GM12878 (cell line): ENCODE measurements at regions not wholly inside any gene's neighbourhood (a gene's known extent, or its start where the extent isn't known, plus 50 kb on each side); places are given as distances from the start of the nearest gene placed in this dataset.

ENCODE experiments used
- ATAC-seq: fragments of 200-7000 bp; cut with Tn5 transposase; 3 replicates; pipeline ENCODE4 v1.9.1; 2020; ENCODE audit warnings: mild to moderate bottlenecking, moderate library complexity
- BruUV-seq: library from RNA; stranded (reverse); fragments of 400-500 nt; replicated peaks from 2 replicates; lab custom pipeline; 2021; lab: Mats Ljungman, UMichigan
- CTCF ChIA-PET: fragments of 300-600 bp; sonication (Branson Sonifier 250); formaldehyde crosslinking; extraction: SDS; loops from one replicate; lab custom pipeline; 2021; ENCODE audit warnings: inconsistent platforms; lab: Yijun Ruan, JAX
- POLR2A ChIA-PET: fragments of 350-600 bp; formaldehyde crosslinking; extraction: SDS; loops from one replicate; lab custom pipeline; 2021; ENCODE audit warnings: inconsistent platforms; lab: Charles Lee
- RAD21 ChIA-PET: fragments of 300-600 bp; sonication (Branson Sonifier 250); formaldehyde crosslinking; loops from one replicate; lab custom pipeline; 2023; ENCODE audit warnings: antibody characterized with exemption; ENCODE audit not compliant: unreplicated experiment; lab: Charles Lee
- SMC1A ChIA-PET: fragments of 300-600 bp; sonication (Branson Sonifier 250); formaldehyde crosslinking; loops from one replicate; lab custom pipeline; 2023; ENCODE audit not compliant: unreplicated experiment, uncharacterized antibody; lab: Charles Lee
- DNase-seq: peaks from one replicate; pipeline ENCODE4 v3.0.0-alpha.2; 2011; ENCODE audit warnings: low read depth, low spot score
- FAIRE-seq: peaks from 3 replicates; lab custom pipeline; 2011; peaks lifted over from hg19 to GRCh38; lab: Jason Lieb, UNC
- H2AFZ ChIP-seq: 2 replicates; pipeline ENCODE4 v1.6.0; 2011; ENCODE audit warnings: low read depth, low read length, control low read depth; ENCODE audit not compliant: control insufficient read depth
- H3K27ac ChIP-seq: 2 replicates; pipeline ENCODE4 v1.5.1; 2011; ENCODE audit warnings: control low read depth; ENCODE audit not compliant: control insufficient read depth, insufficient read depth
- H3K27me3 ChIP-seq, 2 experiments: replicated peaks in 1 of 2; 2 replicates each; pipeline versions ENCODE4 v1.6.0 to v1.6.1; 2011; ENCODE audit warnings: low read length in 1 of 2; ENCODE audit not compliant: control insufficient read depth in 2 of 2, insufficient read depth in 2 of 2
- H3K36me3 ChIP-seq, 2 experiments: 2 replicates each; pipeline ENCODE4 v1.5.1; 2011; ENCODE audit warnings: low read length in 1 of 2; ENCODE audit not compliant: control insufficient read depth in 2 of 2, insufficient read depth in 2 of 2
- H3K4me1 ChIP-seq: 2 replicates; pipeline ENCODE4 v1.6.1; 2011; ENCODE audit warnings: mild to moderate bottlenecking, low read length, moderate library complexity, mixed read lengths; ENCODE audit not compliant: control insufficient read depth, insufficient read depth
- H3K4me2 ChIP-seq: 2 replicates; pipeline ENCODE4 v1.6.0; 2011; ENCODE audit warnings: control low read depth; ENCODE audit not compliant: control insufficient read depth, insufficient read depth
- H3K4me3 ChIP-seq: fragments of 200-600 bp; sonication (generic); 2 replicates; pipeline ENCODE4 v1.5.1; 2016
- H3K79me2 ChIP-seq: 2 replicates; pipeline ENCODE4 v1.6.0; 2011; ENCODE audit warnings: low read length; ENCODE audit not compliant: control insufficient read depth, insufficient read depth
- H3K9ac ChIP-seq: 2 replicates; pipeline ENCODE4 v1.8.0; 2011; ENCODE audit warnings: low read length, control low read depth, mixed read lengths; ENCODE audit not compliant: control insufficient read depth, insufficient read depth
- H3K9me3 ChIP-seq: replicated peaks from 3 replicates; pipeline ENCODE4 v1.5.1; 2011; ENCODE audit warnings: mild to moderate bottlenecking, low read length; ENCODE audit not compliant: control insufficient read depth, insufficient read depth
- H4K20me1 ChIP-seq: 2 replicates; pipeline ENCODE4 v1.6.0; 2011; ENCODE audit not compliant: control insufficient read depth, insufficient read depth
- BRCA1 ChIP-seq: IDR thresholded peaks from 2 replicates; pipeline ENCODE4 v1.6.1; 2011; ENCODE audit warnings: low read depth, low read length, improper control_type of control experiment
- EED ChIP-seq: sonication (generic); IDR thresholded peaks from 2 replicates; pipeline ENCODE4 v1.6.1; 2016; ENCODE audit warnings: antibody characterized with exemption, low read depth
- EZH2 ChIP-seq: IDR thresholded peaks from 2 replicates; pipeline ENCODE4 v1.6.1; 2012; ENCODE audit warnings: low read depth, mild to moderate bottlenecking, control low read depth, inconsistent platforms, low read length, borderline replicate concordance; ENCODE audit not compliant: control insufficient read depth
- KAT2A ChIP-seq: conservative IDR thresholded peaks from 2 replicates; pipeline ENCODE4 v1.6.1; 2011; ENCODE audit warnings: low read depth, low read length; ENCODE audit not compliant: control insufficient read depth
- KLF5 ChIP-seq: fragments of 450-650 bp; IDR thresholded peaks from 2 replicates; pipeline ENCODE4 v1.6.1; 2014; ENCODE audit warnings: mild to moderate bottlenecking; ENCODE audit not compliant: partially characterized antibody
- MEF2A ChIP-seq: IDR thresholded peaks from 2 replicates; pipeline ENCODE4 v1.6.1; 2011; ENCODE audit warnings: low read depth, mild to moderate bottlenecking, low read length, moderate library complexity; ENCODE audit not compliant: insufficient read depth
- MEF2B ChIP-seq: fragments of 450-650 bp; IDR thresholded peaks from 2 replicates; pipeline ENCODE4 v1.6.1; 2018; ENCODE audit warnings: mild to moderate bottlenecking, moderate library complexity; ENCODE audit not compliant: partially characterized antibody, poor library complexity, severe bottlenecking
- MYB ChIP-seq: fragments of 150-350 bp; IDR thresholded peaks from 2 replicates; pipeline ENCODE4 v1.6.1; 2014; ENCODE audit warnings: mild to moderate bottlenecking, low read depth, low read length, borderline replicate concordance
- NBN ChIP-seq: fragments of 450-650 bp; IDR thresholded peaks from 2 replicates; pipeline ENCODE4 v1.6.1; 2016
- NR2C1 ChIP-seq: fragments of 450-650 bp; IDR thresholded peaks from 2 replicates; pipeline ENCODE4 v1.6.1; 2017; ENCODE audit warnings: antibody characterized with exemption, mild to moderate bottlenecking, moderate library complexity
- PML ChIP-seq: IDR thresholded peaks from 2 replicates; pipeline ENCODE4 v1.6.1; 2012; ENCODE audit warnings: low read length, inconsistent platforms
- POLR2AphosphoS2 ChIP-seq: IDR thresholded peaks from 2 replicates; pipeline ENCODE4 v1.6.1; 2011; ENCODE audit warnings: low read depth, mild to moderate bottlenecking, low read length, improper control_type of control experiment, moderate library complexity
- RB1 ChIP-seq: fragments of 450-650 bp; formaldehyde crosslinking; IDR thresholded peaks from 2 replicates; pipeline ENCODE4 v1.6.1; 2017; ENCODE audit warnings: mild to moderate bottlenecking, borderline replicate concordance
- RUNX3 ChIP-seq: IDR thresholded peaks from 2 replicates; pipeline ENCODE4 v1.6.1; 2012; ENCODE audit warnings: low read length, inconsistent platforms
- SREBF2 ChIP-seq: IDR thresholded peaks from 2 replicates; pipeline ENCODE4 v1.6.1; 2012; ENCODE audit warnings: mild to moderate bottlenecking, low read length
- STAT1 ChIP-seq: fragments of 450-650 bp; conservative IDR thresholded peaks from 2 replicates; pipeline ENCODE4 v1.6.1; 2014; ENCODE audit warnings: antibody characterized with exemption, mild to moderate bottlenecking
- ZBED1 ChIP-seq: IDR thresholded peaks from 2 replicates; pipeline ENCODE4 v1.6.1; 2016; ENCODE audit warnings: borderline replicate concordance
- ZNF217 ChIP-seq: fragments of 450-650 bp; IDR thresholded peaks from 2 replicates; pipeline ENCODE4 v1.6.1; 2017; ENCODE audit warnings: antibody characterized with exemption, mild to moderate bottlenecking
- WGBS: methylation state at CpG from one replicate; pipeline ENCODE4 v1.1.6; 2016; ENCODE audit warnings: low lambda C conversion rate; ENCODE audit not compliant: insufficient replicate concordance, insufficient coverage; ENCODE audit errors: missing lambda C conversion rate; 5-methylcytosine and 5-hydroxymethylcytosine counted together
- in situ Hi-C: fragments of 300-500 bp; cut with MboI; formaldehyde crosslinking; loops from 9 replicates; pipeline ENCODE4 v1.14.3; 2018; ENCODE audit warnings: mixed read lengths
- intact Hi-C: fragments of 100-400 bp; cut with micrococcal nuclease; formaldehyde crosslinking; loops from one replicate; pipeline ENCODE4 v1.14.2; 2022; ENCODE audit not compliant: unreplicated experiment
- TF ChIP-seq, protein P1 (sequence below): IDR thresholded peaks from 2 replicates; pipeline ENCODE4 v1.6.1; 2012; ENCODE audit warnings: low read depth, low read length, improper control_type of control experiment
- TF ChIP-seq, protein P2 (sequence below): fragments of 450-650 bp; IDR thresholded peaks from 2 replicates; pipeline ENCODE4 v1.6.1; 2017; ENCODE audit warnings: borderline replicate concordance

DNA sequence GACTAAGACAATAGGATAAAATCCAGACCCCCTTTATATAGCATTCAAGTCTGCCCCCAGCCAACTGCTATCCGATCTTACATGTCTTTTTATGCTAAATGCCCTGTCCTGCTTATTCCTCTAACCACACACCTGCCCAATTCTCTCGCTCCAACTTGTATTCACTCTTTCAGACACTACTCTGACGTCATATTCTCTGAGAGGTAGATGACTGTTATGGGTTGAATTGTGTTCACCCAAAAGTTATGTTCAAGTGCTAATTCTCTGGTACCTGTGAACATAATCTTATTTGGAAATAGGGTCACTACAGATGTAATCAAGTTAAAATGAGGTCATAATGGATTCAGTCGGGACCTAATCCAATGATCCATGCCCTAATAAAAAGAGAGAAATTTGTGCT lies 84.0 kb upstream of the PTPRR start:
- no peaks in the 10 kb centered on the region for H3K79me2 ChIP-seq
- H3K9me3 ChIP-seq, result no peaks in the 10 kb centered on the region
- POLR2A ChIA-PET, result no interaction called here
- SMC1A ChIA-PET, result no interaction called here
- intact Hi-C loops, result no loop called here
- H3K9ac ChIP-seq, result no peak overlapping the region
- no peak overlapping the region for H3K4me2 ChIP-seq
- ATAC-seq, result no peak
- CTCF ChIA-PET, result no interaction called here
- no peaks in the 10 kb centered on the region for H3K36me3 ChIP-seq
- TF ChIP-seq, protein P1, sequence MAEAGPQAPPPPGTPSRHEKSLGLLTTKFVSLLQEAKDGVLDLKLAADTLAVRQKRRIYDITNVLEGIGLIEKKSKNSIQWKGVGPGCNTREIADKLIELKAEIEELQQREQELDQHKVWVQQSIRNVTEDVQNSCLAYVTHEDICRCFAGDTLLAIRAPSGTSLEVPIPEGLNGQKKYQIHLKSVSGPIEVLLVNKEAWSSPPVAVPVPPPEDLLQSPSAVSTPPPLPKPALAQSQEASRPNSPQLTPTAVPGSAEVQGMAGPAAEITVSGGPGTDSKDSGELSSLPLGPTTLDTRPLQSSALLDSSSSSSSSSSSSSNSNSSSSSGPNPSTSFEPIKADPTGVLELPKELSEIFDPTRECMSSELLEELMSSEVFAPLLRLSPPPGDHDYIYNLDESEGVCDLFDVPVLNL, result no peak
- TF ChIP-seq RB1 (no peak), STAT1 (no peak), ZNF217 (no peak), MEF2A (no peak), POLR2AphosphoS2 (no peak), NBN (no peak), EZH2 (no peak), NR2C1 (no peak), EED (no peak), KLF5 (no peak), KAT2A (no peak), SREBF2 (no peak), MYB (no peak), MEF2B (no peak), RUNX3 (no peak), ZBED1 (no peak), PML (no peak), BRCA1 (no peak)
- TF ChIP-seq, protein P2, sequence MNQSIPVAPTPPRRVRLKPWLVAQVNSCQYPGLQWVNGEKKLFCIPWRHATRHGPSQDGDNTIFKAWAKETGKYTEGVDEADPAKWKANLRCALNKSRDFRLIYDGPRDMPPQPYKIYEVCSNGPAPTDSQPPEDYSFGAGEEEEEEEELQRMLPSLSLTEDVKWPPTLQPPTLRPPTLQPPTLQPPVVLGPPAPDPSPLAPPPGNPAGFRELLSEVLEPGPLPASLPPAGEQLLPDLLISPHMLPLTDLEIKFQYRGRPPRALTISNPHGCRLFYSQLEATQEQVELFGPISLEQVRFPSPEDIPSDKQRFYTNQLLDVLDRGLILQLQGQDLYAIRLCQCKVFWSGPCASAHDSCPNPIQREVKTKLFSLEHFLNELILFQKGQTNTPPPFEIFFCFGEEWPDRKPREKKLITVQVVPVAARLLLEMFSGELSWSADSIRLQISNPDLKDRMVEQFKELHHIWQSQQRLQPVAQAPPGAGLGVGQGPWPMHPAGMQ, result no peak
- TF ChIP-seq, all 136 proteins: peak for 0
- in situ Hi-C loops, result no loop called here
- 11% methylated on average over 4 of the region's 4 CpGs for WGBS
- no peak overlapping the region for H3K27ac ChIP-seq
- RAD21 ChIA-PET, result no interaction called here
- H4K20me1 ChIP-seq, result no peaks in the 10 kb centered on the region
- H3K4me3 ChIP-seq, result no peak overlapping the region
- H3K4me1 ChIP-seq, result no peaks in the 10 kb centered on the region
- no peak for DNase-seq
- H2AFZ ChIP-seq, result no peak overlapping the region
- BruUV-seq, result no TSS peak
- no peaks in the 10 kb centered on the region for H3K27me3 ChIP-seq
- no peak for FAIRE-seq
